ENCODE measurements at regions not wholly inside any gene's neighbourhood (a gene's known extent, or its start where the extent isn't known, plus 50 kb on each side); places are given as distances from the start of the nearest gene placed in this dataset.
"Not testable (repeated sequence)": the region's sequence is repeated elsewhere in the genome, so short reads cannot be mapped to it uniquely, and the experiment has no call there.

DNA sequence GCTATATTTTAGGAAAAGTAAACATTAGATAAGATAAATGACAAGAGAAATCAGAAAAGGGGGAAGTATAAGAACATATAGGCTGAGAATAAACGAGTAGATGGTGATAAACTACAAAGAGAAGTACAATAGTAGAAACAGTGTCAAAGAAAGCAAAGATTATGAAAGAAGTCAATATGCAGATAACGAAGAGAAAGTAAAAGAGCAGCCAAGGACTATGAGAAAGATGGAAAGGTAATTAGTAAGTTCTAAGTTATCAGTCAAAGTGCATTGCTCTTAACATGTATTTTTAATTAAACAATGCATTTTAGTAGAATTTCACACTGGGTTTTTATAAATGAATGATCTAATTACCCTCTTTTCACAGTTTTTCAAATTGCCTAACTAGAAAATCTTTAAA is 1801.3 kb upstream of the PCDH10 start:
- no CpG with 5 or more reads among the region's 2 CpGs for WGBS (ENCODE audit: extremely low coverage, insufficient coverage, low lambda C conversion rate)
- H3K23ac ChIP-seq (ENCODE audit: low read length): no peak overlapping the region
- H3K4me1 ChIP-seq (ENCODE audit: control insufficient read depth, low read depth, low read length): no peaks in the 10 kb centered on the region
- no peak overlapping the region for H4K8ac ChIP-seq (ENCODE audit: low read depth, low read length)
- no peak overlapping the region for H4K5ac ChIP-seq (ENCODE audit: low read length)
- no peak overlapping the region for H3K18ac ChIP-seq (ENCODE audit: low read length)
- H2AK5ac ChIP-seq (ENCODE audit: low read length): no peak overlapping the region
- H3K56ac ChIP-seq (ENCODE audit: low read length): no peak overlapping the region
- no peak overlapping the region for H2BK15ac ChIP-seq (replicated peaks; ENCODE audit: low read depth)
- no peak overlapping the region for H3K4me2 ChIP-seq (ENCODE audit: low read length)
- H2BK120ac ChIP-seq (ENCODE audit: low read depth, low read length): no peak overlapping the region
- no peak overlapping the region for H3K4ac ChIP-seq (ENCODE audit: low read depth, low read length)
- H3K27ac ChIP-seq (ENCODE audit: low read depth, low read length): no peak overlapping the region
- no peak overlapping the region for H3K4me3 ChIP-seq (ENCODE audit: low read length)
- no peak overlapping the region for H2BK5ac ChIP-seq (ENCODE audit: low read length)
- no peaks in the 10 kb centered on the region for H3K27me3 ChIP-seq (ENCODE audit: insufficient read depth, low read length, poor library complexity)
- no peaks in the 10 kb centered on the region for H3K36me3 ChIP-seq (ENCODE audit: control insufficient read depth, insufficient read depth, low read length)
- H3K9ac ChIP-seq (ENCODE audit: low read length): no peak overlapping the region
- DNase-seq: no peak
- no peaks in the 10 kb centered on the region for H3K79me1 ChIP-seq (ENCODE audit: low read length)
- H3K79me2 ChIP-seq (ENCODE audit: control insufficient read depth, insufficient read depth, low read length): no peaks in the 10 kb centered on the region

DNA sequence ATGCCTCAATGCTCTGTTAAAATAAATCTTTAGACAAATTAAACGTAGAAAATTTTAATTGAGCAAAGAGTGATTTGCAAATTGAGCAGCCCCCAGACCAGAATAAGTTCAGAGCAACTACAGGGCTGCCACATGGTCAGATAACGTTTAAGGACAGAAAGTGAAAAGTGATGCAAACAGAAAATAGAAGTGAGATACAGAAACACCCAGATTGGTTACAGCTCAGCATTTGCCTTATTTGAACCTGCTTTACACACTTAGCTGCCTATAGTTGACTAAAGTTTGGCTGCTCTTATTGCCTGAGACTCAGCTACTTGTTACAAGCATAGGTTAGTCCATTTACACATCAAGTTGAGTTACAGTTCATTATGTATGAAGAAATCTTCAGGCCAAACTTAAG is 1800.8 kb upstream of the PCDH10 start:
- no peaks in the 10 kb centered on the region for H3K27me3 ChIP-seq (ENCODE audit: insufficient read depth, low read length, poor library complexity)
- no peak overlapping the region for H3K18ac ChIP-seq (ENCODE audit: low read length)
- H3K4me3 ChIP-seq (ENCODE audit: low read length): no peak overlapping the region
- H3K9ac ChIP-seq (ENCODE audit: low read length): no peak overlapping the region
- H3K79me2 ChIP-seq (ENCODE audit: control insufficient read depth, insufficient read depth, low read length): no peaks in the 10 kb centered on the region
- no peak overlapping the region for H2BK120ac ChIP-seq (ENCODE audit: low read depth, low read length)
- H3K4me2 ChIP-seq (ENCODE audit: low read length): no peak overlapping the region
- no peaks in the 10 kb centered on the region for H3K4me1 ChIP-seq (ENCODE audit: control insufficient read depth, low read depth, low read length)
- H3K56ac ChIP-seq (ENCODE audit: low read length): no peak overlapping the region
- no peak overlapping the region for H4K8ac ChIP-seq (ENCODE audit: low read depth, low read length)
- H3K23ac ChIP-seq (ENCODE audit: low read length): no peak overlapping the region
- no peaks in the 10 kb centered on the region for H3K36me3 ChIP-seq (ENCODE audit: control insufficient read depth, insufficient read depth, low read length)
- no peak for DNase-seq
- H3K4ac ChIP-seq (ENCODE audit: low read depth, low read length): no peak overlapping the region
- H2AK5ac ChIP-seq (ENCODE audit: low read length): no peak overlapping the region
- WGBS (ENCODE audit: extremely low coverage, insufficient coverage, low lambda C conversion rate): no CpG with 5 or more reads among the region's 2 CpGs
- H4K5ac ChIP-seq (ENCODE audit: low read length): no peak overlapping the region
- H2BK5ac ChIP-seq (ENCODE audit: low read length): no peak overlapping the region
- H2BK15ac ChIP-seq (replicated peaks; ENCODE audit: low read depth): no peak overlapping the region
- H3K27ac ChIP-seq (ENCODE audit: low read depth, low read length): no peak overlapping the region
- H3K79me1 ChIP-seq (ENCODE audit: low read length): no peaks in the 10 kb centered on the region

DNA sequence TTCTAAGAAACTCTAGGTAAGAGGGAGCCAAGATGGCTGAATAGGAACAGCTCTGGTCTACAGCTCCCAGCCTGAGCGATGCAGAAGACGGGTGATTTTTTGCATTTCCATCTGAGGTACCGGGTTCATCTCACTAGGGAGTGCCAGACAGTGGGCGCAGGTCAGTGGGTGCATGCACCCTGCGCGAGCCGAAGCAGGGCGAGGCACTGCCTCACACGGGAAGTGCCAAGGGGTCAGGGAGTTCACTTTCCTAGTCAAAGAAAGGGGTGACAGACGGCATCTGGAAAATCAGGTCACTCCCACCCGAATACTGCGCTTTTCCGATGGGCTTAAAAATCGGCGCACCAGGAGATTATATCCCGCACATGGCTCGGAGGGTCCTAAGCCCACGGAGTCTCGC is 1796.7 kb upstream of the PCDH10 start:
- H2AK5ac ChIP-seq (ENCODE audit: low read length); H4K5ac ChIP-seq (ENCODE audit: low read length); H3K27me3 ChIP-seq (ENCODE audit: insufficient read depth, low read length, poor library complexity); H3K9ac ChIP-seq (ENCODE audit: low read length); H2BK5ac ChIP-seq (ENCODE audit: low read length); H4K8ac ChIP-seq (ENCODE audit: low read depth, low read length); DNase-seq; H3K4me2 ChIP-seq (ENCODE audit: low read length); H3K23ac ChIP-seq (ENCODE audit: low read length); H3K27ac ChIP-seq (ENCODE audit: low read depth, low read length); H3K4ac ChIP-seq (ENCODE audit: low read depth, low read length); H2BK15ac ChIP-seq (replicated peaks; ENCODE audit: low read depth); H3K56ac ChIP-seq (ENCODE audit: low read length); H3K36me3 ChIP-seq (ENCODE audit: control insufficient read depth, insufficient read depth, low read length); H2BK120ac ChIP-seq (ENCODE audit: low read depth, low read length); H3K4me3 ChIP-seq (ENCODE audit: low read length); H3K18ac ChIP-seq (ENCODE audit: low read length); H3K79me1 ChIP-seq (ENCODE audit: low read length); H3K79me2 ChIP-seq (ENCODE audit: control insufficient read depth, insufficient read depth, low read length); H3K4me1 ChIP-seq (ENCODE audit: control insufficient read depth, low read depth, low read length): not testable (repeated sequence)
- no CpG with 5 or more reads among the region's 19 CpGs for WGBS (ENCODE audit: extremely low coverage, insufficient coverage, low lambda C conversion rate)

- Histone ChIP-seq H2BK15ac (replicated peaks; ENCODE audit: low read depth) (no peak overlapping the region), H3K27ac (ENCODE audit: low read depth, low read length) (no peak overlapping the region), H2BK5ac (ENCODE audit: low read length) (no peak overlapping the region), H3K79me1 (ENCODE audit: low read length) (no peaks in the 10 kb centered on the region), H3K23ac (ENCODE audit: low read length) (no peak overlapping the region), H2BK120ac (ENCODE audit: low read depth, low read length) (no peak overlapping the region), H3K4ac (ENCODE audit: low read depth, low read length) (no peak overlapping the region), H3K27me3 (ENCODE audit: insufficient read depth, low read length, poor library complexity) (no peaks in the 10 kb centered on the region), H3K4me2 (ENCODE audit: low read length) (no peak overlapping the region), H3K4me3 (ENCODE audit: low read length) (no peak overlapping the region), H3K56ac (ENCODE audit: low read length) (no peak overlapping the region), H3K9ac (ENCODE audit: low read length) (no peak overlapping the region), H4K8ac (ENCODE audit: low read depth, low read length) (no peak overlapping the region), H3K18ac (ENCODE audit: low read length) (no peak overlapping the region), H3K4me1 (ENCODE audit: control insufficient read depth, low read depth, low read length) (no peaks in the 10 kb centered on the region), H4K5ac (ENCODE audit: low read length) (no peak overlapping the region), H2AK5ac (ENCODE audit: low read length) (no peak overlapping the region), H3K36me3 (ENCODE audit: control insufficient read depth, insufficient read depth, low read length) (no peaks in the 10 kb centered on the region), H3K79me2 (ENCODE audit: control insufficient read depth, insufficient read depth, low read length) (no peaks in the 10 kb centered on the region)
- no CpG with 5 or more reads among the region's 3 CpGs for WGBS (ENCODE audit: extremely low coverage, insufficient coverage, low lambda C conversion rate)
- no peak for DNase-seq
These were observed 1782.4 kb upstream of the PCDH10 start for GRCh38 chr4:131366714-131367113.

DNA sequence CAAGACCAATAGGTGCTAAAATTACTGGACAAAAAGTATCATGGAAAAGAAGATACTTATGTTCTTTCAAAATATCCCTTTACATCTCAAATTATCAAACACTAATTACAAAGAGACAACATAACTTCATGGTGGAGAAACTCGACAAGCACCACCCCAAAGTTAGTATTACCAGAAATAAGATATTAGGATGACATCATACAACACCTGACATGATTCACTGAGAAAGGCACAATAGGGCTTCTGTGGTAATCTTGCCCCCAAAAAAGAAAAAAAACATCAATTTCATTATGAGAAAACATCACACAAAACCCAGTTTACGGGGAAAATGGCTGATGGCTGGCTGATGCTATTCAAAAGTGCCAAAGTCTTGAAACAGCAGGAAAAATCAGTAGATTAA is 1781.7 kb upstream of the PCDH10 start:
- Histone ChIP-seq H3K27ac (ENCODE audit: low read depth, low read length) (no peak overlapping the region), H3K79me1 (ENCODE audit: low read length) (no peaks in the 10 kb centered on the region), H3K79me2 (ENCODE audit: control insufficient read depth, insufficient read depth, low read length) (no peaks in the 10 kb centered on the region), H2AK5ac (ENCODE audit: low read length) (no peak overlapping the region), H3K4me3 (ENCODE audit: low read length) (no peak overlapping the region), H4K5ac (ENCODE audit: low read length) (no peak overlapping the region), H2BK120ac (ENCODE audit: low read depth, low read length) (no peak overlapping the region), H3K18ac (ENCODE audit: low read length) (no peak overlapping the region), H3K36me3 (ENCODE audit: control insufficient read depth, insufficient read depth, low read length) (no peaks in the 10 kb centered on the region), H3K27me3 (ENCODE audit: insufficient read depth, low read length, poor library complexity) (no peaks in the 10 kb centered on the region), H2BK15ac (replicated peaks; ENCODE audit: low read depth) (no peak overlapping the region), H3K4ac (ENCODE audit: low read depth, low read length) (no peak overlapping the region), H3K23ac (ENCODE audit: low read length) (no peak overlapping the region), H3K4me2 (ENCODE audit: low read length) (no peak overlapping the region), H3K9ac (ENCODE audit: low read length) (no peak overlapping the region), H3K4me1 (ENCODE audit: control insufficient read depth, low read depth, low read length) (no peaks in the 10 kb centered on the region), H4K8ac (ENCODE audit: low read depth, low read length) (no peak overlapping the region), H3K56ac (ENCODE audit: low read length) (no peak overlapping the region), H2BK5ac (ENCODE audit: low read length) (no peak overlapping the region)
- no CpG with 5 or more reads among the region's 2 CpGs for WGBS (ENCODE audit: extremely low coverage, insufficient coverage, low lambda C conversion rate)
- DNase-seq: no peak

DNA sequence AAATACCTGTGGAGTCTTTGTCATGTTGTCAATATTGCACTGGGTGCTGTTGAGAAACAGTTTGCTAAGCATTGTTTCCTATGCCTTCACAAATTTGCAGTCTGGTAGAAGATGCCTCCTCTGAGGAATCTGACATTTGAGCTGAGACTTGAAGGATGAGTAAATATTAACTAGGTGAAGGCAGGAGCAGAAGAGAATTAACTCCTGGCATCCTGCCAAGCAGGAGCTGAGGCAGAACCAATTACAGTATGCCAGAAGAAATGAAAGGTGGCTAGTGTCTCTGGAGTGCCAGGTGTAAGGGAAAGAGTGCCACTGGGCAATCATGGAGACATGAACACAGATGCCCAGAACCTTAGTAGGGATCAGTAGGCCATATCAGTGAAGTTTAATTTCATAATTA is 1778.2 kb upstream of the PCDH10 start:
- Histone ChIP-seq H4K8ac (ENCODE audit: low read depth, low read length) (no peak overlapping the region), H3K56ac (ENCODE audit: low read length) (no peak overlapping the region), H2BK120ac (ENCODE audit: low read depth, low read length) (no peak overlapping the region), H3K36me3 (ENCODE audit: control insufficient read depth, insufficient read depth, low read length) (no peaks in the 10 kb centered on the region), H3K4me3 (ENCODE audit: low read length) (no peak overlapping the region), H3K27ac (ENCODE audit: low read depth, low read length) (no peak overlapping the region), H2AK5ac (ENCODE audit: low read length) (no peak overlapping the region), H3K79me1 (ENCODE audit: low read length) (no peaks in the 10 kb centered on the region), H3K18ac (ENCODE audit: low read length) (no peak overlapping the region), H3K79me2 (ENCODE audit: control insufficient read depth, insufficient read depth, low read length) (no peaks in the 10 kb centered on the region), H3K4me2 (ENCODE audit: low read length) (no peak overlapping the region), H3K23ac (ENCODE audit: low read length) (no peak overlapping the region), H3K4me1 (ENCODE audit: control insufficient read depth, low read depth, low read length) (no peaks in the 10 kb centered on the region), H2BK5ac (ENCODE audit: low read length) (no peak overlapping the region), H3K27me3 (ENCODE audit: insufficient read depth, low read length, poor library complexity) (no peaks in the 10 kb centered on the region), H3K9ac (ENCODE audit: low read length) (no peak overlapping the region), H4K5ac (ENCODE audit: low read length) (no peak overlapping the region), H3K4ac (ENCODE audit: low read depth, low read length) (no peak overlapping the region), H2BK15ac (replicated peaks; ENCODE audit: low read depth) (no peak overlapping the region)
- DNase-seq: no peak
